Activated T-cell treated with anti-CD3 and anti-CD28 coated beads for 24 hours (primary cell): ENCODE measurements at regions not wholly inside any gene's neighbourhood (a gene's known extent, or its start where the extent isn't known, plus 50 kb on each side); places are given as distances from the start of the nearest gene placed in this dataset.
"Not testable (repeated sequence)": the region's sequence is repeated elsewhere in the genome, so short reads cannot be mapped to it uniquely, and the experiment has no call there.

Experiments
- DNase-seq: peaks from one replicate; pipeline ENCODE4 v3.0.0-alpha.2; 2020; ENCODE audit warnings: low read depth

DNA sequence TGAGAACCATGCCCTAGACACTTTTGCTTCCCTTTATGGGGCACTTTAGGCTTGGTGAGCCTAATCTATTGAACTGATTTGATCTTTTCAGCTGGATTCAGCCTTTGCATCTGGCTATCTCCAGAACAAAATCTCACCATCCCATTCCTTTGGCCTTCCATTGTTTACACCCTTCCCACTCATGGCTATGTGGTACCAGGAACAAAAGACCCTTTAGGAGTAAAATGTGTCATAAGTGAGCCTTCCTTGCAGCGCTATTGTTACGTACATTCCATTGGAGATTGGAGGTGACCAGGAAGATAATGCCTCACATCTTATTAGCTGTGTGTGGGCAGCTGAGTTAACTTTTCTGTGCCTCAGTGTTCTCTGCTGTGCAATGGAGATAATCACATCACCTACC lies 188.4 kb downstream of the SATB1 start:
- DNase-seq: no peak

DNA sequence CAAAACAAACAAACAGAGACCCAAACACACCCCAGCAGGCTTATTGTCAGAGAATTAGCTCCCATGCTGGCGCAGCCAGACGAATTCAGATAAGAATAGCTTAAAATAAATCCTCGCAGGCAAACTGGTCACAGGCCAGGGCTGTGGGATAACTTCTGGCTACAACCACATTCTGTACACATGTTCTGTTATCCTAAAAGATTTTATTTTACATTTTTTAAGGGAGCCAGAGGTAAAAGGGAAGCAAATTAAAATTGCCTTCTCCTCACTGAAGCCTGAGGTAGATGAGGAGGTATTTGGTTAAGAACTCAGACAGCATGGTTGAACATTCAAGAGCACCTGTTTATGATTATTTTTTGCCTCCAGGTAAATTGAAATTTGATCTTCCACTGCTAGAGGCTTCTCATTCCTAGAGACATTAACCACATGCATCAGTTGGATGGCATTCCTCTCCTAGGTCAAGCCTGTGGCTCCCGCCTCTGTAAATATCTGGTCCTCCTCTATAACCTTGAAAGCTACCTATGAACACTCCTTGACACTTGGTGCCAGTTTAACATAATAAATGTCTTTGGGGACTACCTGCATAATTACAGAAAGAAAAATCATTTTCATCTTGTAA lies 190.3 kb downstream of the SATB1 start:
- DNase-seq: no peak

DNA sequence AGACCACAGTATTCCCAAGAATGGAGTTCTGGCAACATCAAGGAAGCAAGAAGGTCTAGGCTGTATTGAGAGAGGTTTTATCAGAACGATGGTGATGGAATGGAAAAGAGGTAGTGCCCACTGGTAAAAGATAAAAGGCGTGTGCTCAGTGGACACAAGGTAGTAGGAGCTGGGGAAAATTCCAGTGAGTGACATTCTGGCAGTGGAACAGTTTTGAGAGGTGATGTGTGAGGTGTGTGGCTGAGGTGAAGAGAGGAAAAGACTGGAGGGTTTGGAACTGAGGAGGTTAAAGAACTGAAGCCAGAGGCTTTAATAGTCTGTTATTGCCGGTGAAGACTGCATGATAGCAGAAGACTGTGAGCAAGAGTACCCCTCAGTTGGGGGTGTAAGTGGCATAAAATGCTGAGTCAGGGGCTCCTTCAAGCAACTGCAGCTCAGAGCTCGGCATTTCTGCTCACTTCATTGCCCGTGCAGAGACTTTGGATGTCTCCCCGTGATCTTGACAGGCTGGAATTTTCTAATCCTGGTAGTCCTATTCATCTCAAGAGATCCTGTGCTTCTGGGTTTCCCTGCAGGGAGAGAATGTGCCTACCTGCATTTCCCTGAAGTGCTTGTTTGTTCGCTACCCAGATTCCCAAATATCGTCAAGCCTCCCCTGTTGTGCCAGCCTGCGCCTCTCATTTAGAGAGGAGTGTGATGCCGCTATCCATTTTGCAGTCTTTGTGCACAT lies 191.0 kb downstream of the SATB1 start:
- no peak for DNase-seq

DNA sequence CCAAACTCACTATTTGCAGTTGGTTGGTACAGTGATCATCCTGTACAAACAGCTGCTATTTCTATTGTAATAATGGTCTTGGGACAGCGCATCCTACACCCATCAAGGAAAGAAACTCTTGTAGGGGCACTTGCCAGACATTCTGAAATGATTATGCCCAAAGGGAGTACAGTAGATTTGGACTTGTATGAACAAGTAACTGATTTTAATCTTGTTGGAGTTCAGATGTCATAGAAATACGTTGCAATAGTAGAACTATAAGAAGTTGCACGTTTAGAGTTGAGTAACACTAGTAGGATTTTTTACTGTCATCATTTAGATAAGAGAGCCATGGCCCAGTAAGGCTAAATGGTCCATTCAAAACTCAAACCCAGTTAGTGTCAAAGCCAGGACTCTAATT lies 192.8 kb downstream of the SATB1 start:
- no peak for DNase-seq

DNA sequence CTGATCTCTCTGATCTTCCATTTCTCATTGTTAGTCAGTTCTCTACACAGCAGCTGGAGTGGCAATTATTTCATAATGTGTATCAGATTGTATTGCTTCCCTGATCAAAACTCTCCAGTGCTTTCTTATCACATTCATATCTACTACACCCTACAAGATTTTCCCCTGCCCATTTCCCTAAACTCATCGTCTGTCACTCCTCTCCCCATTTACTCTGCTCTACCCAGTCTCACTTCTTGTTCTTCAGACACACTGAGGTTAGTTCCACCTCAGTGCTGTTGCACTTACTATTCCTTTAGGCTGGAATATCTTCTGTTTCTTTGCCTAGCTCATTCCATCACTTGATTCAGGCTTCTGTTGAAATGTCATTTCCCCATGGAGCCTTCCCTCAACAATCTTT lies 197.1 kb downstream of the SATB1 start:
- DNase-seq: no peak

DNA sequence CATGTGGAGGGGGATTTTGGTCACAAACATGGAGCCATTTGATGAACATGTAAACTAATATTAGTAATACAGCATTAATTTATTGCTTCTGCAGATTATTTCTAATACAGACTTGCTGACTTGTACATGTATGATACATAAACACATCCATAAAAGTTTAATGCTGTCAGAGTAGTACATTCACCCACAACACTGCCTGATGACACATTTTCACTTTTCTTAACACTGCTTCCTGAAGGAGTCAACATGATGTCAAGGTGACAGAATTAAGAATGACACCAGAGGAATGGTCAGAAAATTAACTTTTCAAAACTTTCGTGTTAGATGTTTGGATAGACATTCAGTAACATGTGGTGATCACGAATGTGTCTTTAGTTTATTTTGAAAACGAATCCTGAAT lies 199.4 kb downstream of the SATB1 start:
- DNase-seq: no peak

DNA sequence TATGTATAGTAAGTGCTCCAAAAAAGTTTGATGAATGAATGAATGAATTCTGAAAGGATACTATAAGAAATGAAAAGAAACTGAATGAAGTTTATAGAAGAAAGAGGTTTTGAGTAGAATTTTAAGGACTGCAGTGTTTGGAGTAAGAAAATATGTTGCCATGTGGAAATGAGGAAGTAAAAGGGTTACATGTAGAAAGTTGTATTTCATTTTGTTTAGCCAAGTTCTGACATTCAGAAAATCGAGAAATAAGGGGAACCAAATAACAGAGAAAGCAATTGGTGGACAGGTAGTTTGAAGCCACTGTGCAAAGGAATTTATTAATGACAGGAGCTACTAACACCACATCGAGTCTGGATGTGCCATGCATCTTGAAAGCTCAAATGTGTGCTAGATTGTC lies 200.7 kb downstream of the SATB1 start:
- DNase-seq: no peak

DNA sequence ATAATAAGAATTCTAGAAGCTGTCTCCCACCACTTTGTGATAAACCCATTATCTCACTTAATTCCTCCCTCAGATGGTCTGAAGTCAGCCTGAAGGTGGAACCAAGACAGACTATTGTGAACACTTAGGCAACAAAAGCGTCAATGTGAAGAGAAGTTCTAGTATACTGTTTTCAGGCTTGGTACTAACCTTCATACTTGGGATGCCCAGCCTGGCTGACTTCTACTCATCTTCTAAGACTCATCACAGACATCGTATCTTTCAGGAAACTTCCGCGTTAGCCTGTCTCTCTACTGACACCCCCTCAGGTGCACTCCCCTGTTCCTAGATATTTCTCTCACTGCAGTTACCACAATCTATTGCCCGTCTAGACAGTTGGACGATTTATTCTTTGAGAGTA lies 201.2 kb downstream of the SATB1 start:
- DNase-seq: no peak

DNA sequence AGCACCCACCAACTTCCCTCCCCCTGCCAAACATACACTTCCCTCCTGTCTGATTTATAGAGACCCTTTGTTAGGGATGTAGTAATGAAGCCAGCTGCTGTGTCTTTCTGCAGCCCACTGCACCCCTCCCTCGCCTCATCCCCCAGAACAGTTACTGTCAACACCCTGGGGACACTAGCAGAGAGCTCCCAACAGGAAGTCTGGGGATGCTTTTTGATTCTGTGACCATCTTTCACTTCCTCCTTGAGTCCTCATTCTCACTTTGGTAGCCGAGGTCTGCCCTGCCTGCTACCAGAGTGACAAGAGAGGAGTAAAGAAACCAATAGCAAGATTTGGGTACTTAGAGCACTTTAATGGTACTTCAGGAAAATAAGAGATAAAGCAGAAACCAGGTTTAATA lies 201.6 kb downstream of the SATB1 start:
- no peak for DNase-seq

DNA sequence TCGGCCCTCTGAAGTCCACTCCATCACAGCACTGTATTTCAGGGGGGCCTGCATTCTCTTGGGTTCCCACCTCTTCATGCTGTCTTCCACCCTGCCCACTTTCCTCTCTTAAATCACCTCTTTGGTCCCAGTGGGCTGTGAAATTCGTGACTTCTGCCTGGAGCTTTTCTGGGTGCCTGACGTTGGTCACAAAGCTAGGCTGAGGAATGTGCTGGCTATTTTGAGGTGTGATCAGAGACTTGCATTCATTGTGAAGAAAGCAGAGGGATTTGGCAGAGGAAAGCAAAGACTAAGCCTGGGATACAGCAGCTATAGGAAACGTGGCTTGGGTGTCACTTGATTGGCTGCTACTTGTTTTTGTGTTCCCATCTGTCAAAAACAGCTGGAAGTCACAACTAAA lies 202.5 kb downstream of the SATB1 start:
- DNase-seq: no peak

DNA sequence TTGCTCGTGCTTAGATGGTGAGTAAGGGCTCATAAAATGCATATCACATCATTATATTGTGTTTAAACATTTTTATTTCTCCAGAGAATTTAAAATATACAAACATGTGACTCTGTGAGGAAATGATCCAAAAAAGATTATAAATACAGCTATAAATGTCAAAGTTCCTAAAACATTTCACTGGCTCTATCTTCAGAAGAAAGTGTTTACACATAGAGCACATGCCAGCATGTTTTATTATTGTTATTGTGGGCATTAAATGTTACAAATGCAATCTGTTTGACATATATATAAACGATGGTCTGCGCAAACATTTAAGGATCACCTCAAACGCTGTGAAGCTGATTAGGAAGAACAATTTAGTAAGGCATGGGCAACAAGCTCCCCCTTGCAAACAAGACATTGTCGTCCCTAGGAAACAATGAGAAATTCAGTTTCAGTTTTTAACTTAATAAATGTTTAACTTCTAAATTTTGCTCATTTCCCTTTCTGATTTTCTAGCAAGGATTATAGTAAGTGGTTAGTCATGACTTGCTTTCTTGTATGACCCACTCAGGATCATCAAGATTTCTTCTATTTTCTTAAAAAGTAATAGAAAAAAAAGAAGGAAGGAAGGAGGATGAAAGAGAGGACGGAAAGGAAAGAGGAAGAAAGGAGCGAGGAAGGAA lies 207.5 kb downstream of the SATB1 start:
- no peak for DNase-seq

DNA sequence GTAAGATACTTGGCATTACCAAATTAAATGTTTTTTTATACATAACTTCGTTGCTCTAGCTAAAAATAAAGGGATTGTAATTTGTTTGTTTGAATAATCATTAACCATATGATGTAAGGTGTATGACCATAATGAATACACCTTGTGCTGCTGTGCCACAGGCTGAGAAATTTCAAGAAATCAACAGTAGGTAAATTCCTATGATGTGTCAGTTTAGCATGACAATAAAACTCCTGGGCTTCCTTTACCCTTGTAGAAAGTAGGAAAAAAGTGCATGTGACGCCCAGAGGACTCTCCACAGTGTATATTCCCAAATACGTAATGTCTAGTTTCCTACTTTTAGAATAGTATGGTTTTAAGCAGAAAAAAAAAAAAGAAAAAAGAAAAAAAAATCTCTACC lies 208.1 kb downstream of the SATB1 start:
- no peak for DNase-seq

DNA sequence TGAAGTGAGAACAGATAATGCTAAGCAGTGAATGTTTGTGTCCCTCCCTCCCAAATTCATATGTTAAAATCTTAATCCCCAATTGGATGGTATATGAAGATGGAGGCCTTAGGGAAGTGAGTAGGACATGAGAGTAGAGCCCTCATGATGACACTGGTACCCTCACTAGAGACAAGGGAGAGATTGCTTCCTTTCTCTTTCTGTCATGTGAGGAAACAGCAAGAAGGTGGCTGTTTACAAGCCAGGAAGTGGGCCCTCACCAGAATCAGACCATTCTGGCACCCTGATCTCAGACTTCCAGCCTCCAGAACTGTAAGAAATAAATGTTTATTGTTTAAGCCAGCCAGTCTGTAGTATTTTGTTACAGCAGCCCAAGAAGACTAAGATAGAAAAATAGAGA lies 209.5 kb downstream of the SATB1 start:
- no peak for DNase-seq

DNA sequence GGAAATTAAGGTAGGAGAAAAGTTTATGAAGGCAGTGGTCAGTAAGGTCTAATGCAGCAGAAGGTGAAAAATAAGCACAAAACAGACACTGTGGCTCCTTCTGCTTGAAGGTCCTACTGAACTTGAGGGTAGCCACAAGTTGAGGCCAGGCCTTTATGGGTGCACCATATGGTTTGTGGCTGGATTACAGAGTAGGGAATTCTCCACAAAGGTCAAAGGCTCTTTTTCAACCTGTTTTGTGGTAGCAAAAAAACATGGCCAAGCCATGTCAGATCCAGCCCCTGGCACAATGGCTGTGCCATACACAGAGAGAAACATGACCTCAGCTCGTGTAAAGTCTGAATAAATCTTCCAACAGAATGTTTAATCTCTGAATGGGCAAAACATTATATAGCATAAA lies 214.0 kb downstream of the SATB1 start:
- no peak for DNase-seq

DNA sequence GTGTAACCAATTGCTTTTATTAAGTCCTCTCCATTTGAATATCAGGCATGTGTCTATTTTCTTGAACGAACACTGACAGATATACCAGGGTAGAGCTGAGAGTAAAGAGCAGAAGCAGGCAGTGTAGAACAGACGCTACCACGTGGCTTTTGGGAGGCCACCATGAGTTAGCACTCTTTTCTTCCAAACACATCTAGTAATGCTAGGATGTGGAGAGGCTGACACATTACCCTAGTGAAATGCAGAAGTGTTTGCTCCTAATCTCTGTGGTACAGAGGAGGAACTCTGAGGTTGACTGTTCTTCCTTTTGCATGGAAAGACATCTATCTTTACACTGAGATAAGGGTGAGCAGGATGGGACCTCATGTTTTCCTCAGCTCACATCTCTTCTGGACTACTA lies 216.3 kb downstream of the SATB1 start:
- DNase-seq: no peak

DNA sequence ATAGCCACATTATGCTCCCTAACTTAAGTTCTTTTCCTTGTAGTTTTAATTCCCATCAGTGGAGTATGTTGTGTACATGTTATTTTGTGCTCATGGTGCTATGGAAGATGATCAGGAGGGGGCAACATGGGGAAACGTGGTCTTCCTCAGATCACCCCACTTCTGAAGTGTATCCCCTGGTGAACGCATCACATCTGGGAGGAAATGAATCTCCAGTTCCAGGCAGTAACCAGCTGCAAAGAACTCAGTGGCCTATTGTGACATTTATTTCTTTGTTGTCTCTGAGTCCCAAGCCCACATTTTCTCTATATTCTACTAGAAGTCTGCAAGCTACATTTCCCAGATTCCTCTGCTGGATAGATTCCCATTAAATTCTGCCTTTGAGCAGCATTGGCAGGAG lies 217.0 kb downstream of the SATB1 start:
- no peak for DNase-seq

DNA sequence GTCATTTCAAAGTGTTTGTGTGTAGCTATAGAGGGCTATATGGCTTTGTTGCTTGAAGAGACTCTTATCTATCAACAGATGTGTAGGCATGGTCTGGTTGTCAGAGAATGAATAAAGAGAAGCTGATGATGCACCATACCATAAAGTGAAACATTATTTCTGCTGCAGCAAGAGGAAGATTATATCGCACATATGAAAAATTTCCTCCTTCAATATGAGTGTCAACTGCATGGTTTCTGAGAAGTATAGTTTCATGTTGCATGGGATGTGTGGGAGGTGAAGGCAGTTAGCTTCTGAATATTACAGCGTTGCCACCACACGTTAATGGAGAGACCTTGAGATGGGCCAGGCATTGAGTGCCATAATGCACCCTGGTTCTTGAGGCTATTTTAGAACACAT lies 217.9 kb downstream of the SATB1 start:
- DNase-seq: no peak

DNA sequence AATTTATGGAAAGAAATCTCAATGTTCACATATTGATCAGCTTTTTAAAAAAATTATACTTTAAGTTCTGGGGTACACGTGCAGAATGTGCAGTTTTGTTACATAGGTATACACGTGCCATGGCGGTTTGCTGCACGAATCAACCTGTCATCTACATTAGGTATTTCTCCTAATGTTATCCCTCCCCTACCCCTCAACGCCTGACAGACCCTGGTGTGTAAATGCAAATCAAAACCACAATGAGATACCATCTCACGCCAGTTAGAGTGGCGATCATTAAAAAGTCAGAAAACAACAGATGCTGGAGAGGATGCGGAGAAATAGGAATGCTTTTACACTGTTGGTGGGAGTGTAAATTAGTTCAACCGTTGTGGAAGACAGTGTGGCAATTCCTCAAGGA lies 219.4 kb downstream of the SATB1 start:
- DNase-seq: not testable (repeated sequence)

DNA sequence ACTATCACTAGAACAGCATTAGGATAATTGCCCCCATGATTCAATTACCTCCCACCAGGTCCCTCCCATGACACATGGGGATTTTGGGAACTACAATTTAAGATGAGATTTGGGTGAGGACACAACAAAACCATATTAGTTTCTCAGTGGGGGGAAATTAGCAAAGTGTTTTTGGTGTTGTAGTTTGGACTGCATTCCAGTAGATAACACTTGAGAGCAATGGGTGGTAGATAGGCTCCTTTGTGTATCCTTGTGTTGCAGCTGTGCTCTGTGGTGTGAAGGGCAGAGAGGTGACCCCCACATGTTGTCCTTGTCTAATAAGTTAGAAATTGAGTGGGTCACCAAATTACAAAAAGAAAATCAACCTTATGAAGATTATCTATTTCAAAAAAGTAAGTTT lies 223.8 kb downstream of the SATB1 start:
- no peak for DNase-seq

DNA sequence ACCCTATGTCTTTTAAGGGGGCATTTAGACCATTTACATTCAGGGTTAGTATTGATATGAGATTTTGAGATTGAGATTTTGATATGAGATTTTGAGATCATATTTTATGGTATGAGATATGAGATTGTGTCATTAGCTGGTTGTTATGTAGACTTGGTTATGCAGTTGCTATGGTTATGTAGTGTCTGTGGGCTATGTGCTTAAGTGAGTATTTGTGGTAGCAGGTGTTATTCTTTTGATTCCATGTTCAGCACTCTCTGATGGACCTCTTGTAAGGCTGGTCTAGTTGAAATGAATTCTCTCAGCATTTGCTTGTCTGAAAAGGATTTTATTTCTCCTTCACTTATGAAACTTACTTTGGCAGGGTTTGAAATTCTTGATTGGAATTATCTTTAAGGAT lies 225.4 kb downstream of the SATB1 start:
- no peak for DNase-seq

DNA sequence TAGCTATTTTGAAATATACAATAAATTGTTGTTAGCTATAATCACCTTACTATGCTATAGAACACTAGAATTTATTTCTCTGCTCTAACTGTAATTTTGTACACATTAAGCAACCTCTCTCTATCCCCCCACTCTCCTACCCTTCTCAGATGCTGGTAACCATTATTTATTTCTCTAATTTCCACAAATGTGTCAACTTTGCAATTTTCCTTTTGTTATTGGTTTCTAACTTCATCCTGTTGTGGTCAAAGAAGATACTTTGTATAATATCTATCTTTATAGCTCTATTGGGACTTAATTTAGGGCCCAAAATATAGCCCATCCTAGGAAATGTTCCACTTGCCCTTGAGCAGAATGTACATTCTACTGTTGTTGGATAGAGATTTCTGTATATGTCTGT lies 229.3 kb downstream of the SATB1 start:
- DNase-seq: no peak

DNA sequence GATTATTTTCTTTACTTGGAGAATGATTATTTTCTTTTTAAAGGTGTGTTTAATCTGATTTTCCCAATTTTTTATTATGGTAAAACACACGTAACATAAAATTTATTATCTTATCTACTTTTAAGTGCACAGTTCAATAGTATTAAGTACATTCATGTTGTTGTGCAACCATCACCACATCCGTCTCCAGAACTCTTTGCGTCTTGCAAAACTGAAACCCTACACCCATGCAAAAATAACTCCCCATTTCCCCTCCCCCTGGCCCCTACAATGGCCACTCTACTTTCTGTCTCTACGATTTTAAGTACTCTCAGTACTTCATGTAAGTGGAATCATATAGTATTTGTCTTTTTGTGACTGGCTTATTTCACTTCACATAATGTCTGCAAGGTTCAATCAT lies 230.7 kb downstream of the SATB1 start:
- DNase-seq: no peak

DNA sequence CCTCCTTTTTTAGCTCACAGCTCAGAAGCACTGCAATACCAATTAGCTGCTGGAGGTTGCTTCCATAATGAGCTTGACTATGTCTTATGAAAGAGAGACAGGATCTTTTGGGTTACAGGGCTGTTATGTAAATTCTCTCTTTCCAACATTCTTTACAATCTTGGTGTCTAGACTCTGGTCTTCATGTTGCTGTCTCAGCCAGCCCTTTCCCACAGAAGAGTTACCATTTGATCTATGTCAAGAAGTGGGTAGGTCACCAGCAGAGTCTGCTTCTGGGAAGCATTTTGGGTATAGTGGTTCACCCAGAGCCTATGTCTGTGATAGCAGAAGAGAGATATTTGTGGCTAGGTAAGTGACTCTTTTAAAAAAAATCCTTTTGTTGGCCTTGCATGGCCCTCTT lies 234.5 kb downstream of the SATB1 start:
- no peak for DNase-seq
